ENCODE measurements at regions not wholly inside any gene's neighbourhood (a gene's known extent, or its start where the extent isn't known, plus 50 kb on each side); places are given as distances from the start of the nearest gene placed in this dataset.

DNA sequence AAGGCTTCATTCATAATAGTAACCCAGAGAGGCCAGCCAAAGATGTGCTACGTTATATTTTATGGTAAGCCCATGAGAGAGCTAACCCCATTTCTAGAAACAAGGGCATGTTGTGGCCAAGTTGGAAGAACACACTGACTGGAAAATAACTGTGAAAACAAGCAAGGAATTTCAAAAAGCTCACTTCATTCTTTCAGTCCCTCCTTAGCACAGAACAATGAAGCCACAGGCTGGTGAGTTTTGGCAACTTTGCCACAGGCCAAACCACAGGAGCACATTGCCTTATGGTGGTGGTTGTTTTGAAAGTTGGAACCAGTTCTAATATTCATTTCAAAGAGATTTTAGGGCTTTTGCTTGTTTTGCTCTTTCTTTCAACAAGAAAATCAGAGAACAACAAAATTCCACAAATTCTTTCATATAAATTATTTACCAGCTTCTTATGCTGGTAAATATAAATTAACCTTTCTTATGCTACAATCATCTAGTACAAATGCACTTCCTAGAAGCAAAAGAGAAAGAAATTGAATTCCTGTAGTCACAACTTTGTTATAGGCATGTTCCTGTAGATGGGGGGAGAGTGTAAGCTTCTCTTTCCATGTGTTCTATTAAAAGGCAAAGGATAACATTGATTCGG is 225.4 kb upstream of the RFX3 start (continued):
- TF ChIP-seq MAX (IDR thresholded peaks at IDR 0.05) = no peak

GRCh38 chr9:3750321-3750720 is 224.5 kb upstream of the RFX3 start:
- no peak overlapping the region for H3K4me3 ChIP-seq (replicated peaks in 1 of 2; ENCODE audit: low read depth in 1 of 2, low read length in 2 of 2)
- BruUV-seq (replicated peaks) = no TSS peak

GRCh38 chr9:3746296-3747275 is 220.8 kb upstream of the RFX3 start:
- DNase-seq (ENCODE audit: low read depth, low spot score) (peak; percentile 74), ATAC-seq (peak; percentile 93)
- H3K36me3 ChIP-seq (ENCODE audit: control insufficient read depth in 1 of 2, insufficient read depth in 2 of 2, low read length in 2 of 2) = no peaks in the 10 kb centered on the region
- ChIA-PET RAD21 (ENCODE audit: low non-redundant PET in 1 of 2, low total read pairs in 2 of 2, uncharacterized antibody in 2 of 2, unreplicated experiment in 2 of 2) (no interaction called here), CTCF (no interaction called here), POLR2A (no interaction called here)
- H3K4me2 ChIP-seq (ENCODE audit: low read length) = peak overlapping the region; percentile 49
- peak overlapping the region; percentile 54; the same call in 1 of the 2 replicates for H3K27ac ChIP-seq (ENCODE audit: low read depth, low read length)
- no peaks in the 10 kb centered on the region for H4K20me1 ChIP-seq (ENCODE audit: insufficient read depth)
- H3K4me1 ChIP-seq (ENCODE audit: control insufficient read depth in 1 of 2, insufficient read depth in 2 of 2, low read length in 2 of 2) = peaks cover 6 to 17% of the 10 kb centered on the region in 2 experiments; a peak in 3 of 4 replicates
- peak overlapping the region; percentile 6; the same call in 1 of the 2 replicates for H3K9ac ChIP-seq (ENCODE audit: low read length)
- H2AFZ ChIP-seq (ENCODE audit: low read depth, low read length, poor library complexity, severe bottlenecking) = peak overlapping the region; percentile 49
- no peaks in the 10 kb centered on the region for H3K9me2 ChIP-seq (ENCODE audit: insufficient read depth)
- no peaks in the 10 kb centered on the region for H3K9me3 ChIP-seq (ENCODE audit: control insufficient read depth in 1 of 2, insufficient read depth in 1 of 2, low read depth in 1 of 2, low read length in 2 of 2)
- intact Hi-C loops (cut with micrococcal nuclease) = no loop called here
- no peaks in the 10 kb centered on the region for H3K79me2 ChIP-seq (ENCODE audit: insufficient read depth, low read length)
- H3K4me3 ChIP-seq (replicated peaks in 1 of 2; ENCODE audit: low read depth in 1 of 2, low read length in 2 of 2) = 0 out of 4 replicates have a peak overlapping the region, but pooled peaks of 1 of the 2 experiments have one; percentile 5
- H3K27me3 ChIP-seq (ENCODE audit: insufficient read depth, low read length) = no peaks in the 10 kb centered on the region
- no TSS peak for BruUV-seq (replicated peaks)
- peak; percentile 90 for TF ChIP-seq CBX3 (IDR thresholded peaks at IDR 0.05; ENCODE audit: low read depth)
- peak; percentile 49; the same call in 1 of the 2 replicates for TF ChIP-seq SRF (IDR thresholded peaks at IDR 0.05; ENCODE audit: low read depth)
- TF ChIP-seq MAX (IDR thresholded peaks at IDR 0.05) = 0 out of 2 replicates have a peak, but pooled peaks have one; percentile 22
- peak; percentile 72 for TF ChIP-seq ATF3 (IDR thresholded peaks at IDR 0.05)
- no peak for TF ChIP-seq YY1 (IDR thresholded peaks at IDR 0.05; ENCODE audit: extremely low read depth, insufficient replicate concordance, low read depth, low read length)
- peak; percentile 74 for TF ChIP-seq CEBPB (IDR thresholded peaks at IDR 0.05; ENCODE audit: low read depth)
- TF ChIP-seq JUND (IDR thresholded peaks at IDR 0.05) = peak; percentile 94
- 0 out of 2 replicates have a peak, but pooled peaks have one; percentile 48 for TF ChIP-seq SIN3A (IDR thresholded peaks at IDR 0.05; ENCODE audit: low read depth)
- TF ChIP-seq FOSL1 (IDR thresholded peaks at IDR 0.05; ENCODE audit: low read depth) = peak; percentile 96
- TF ChIP-seq EGR1 (IDR thresholded peaks at IDR 0.05; ENCODE audit: low read depth) = peak; percentile 36; the same call in 1 of the 2 replicates
- TF ChIP-seq SP1 (IDR thresholded peaks at IDR 0.05; ENCODE audit: low read depth) = peak; percentile 81
- no peak for TF ChIP-seq POLR2A (IDR thresholded peaks at IDR 0.05; ENCODE audit: borderline replicate concordance, extremely low read depth, insufficient read depth, insufficient read length)
- no peak for TF ChIP-seq ZBTB33 (IDR thresholded peaks at IDR 0.05; ENCODE audit: extremely low read depth, insufficient replicate concordance, low read length)

More at GRCh38 chr9:3750321-3750720, 224.5 kb upstream of the RFX3 start:
- Histone ChIP-seq H3K9me2 (ENCODE audit: insufficient read depth) (no peaks in the 10 kb centered on the region), H3K27me3 (ENCODE audit: insufficient read depth, low read length) (no peaks in the 10 kb centered on the region), H2AFZ (ENCODE audit: low read depth, low read length, poor library complexity, severe bottlenecking) (no peak overlapping the region), H3K4me1 (ENCODE audit: control insufficient read depth in 1 of 2, insufficient read depth in 2 of 2, low read length in 2 of 2) (peaks cover 6 to 17% of the 10 kb centered on the region in 2 experiments; a peak in 3 of 4 replicates), H3K4me2 (ENCODE audit: low read length) (no peak overlapping the region), H3K9ac (ENCODE audit: low read length) (no peak overlapping the region), H3K27ac (ENCODE audit: low read depth, low read length) (no peak overlapping the region), H3K9me3 (ENCODE audit: control insufficient read depth in 1 of 2, insufficient read depth in 1 of 2, low read depth in 1 of 2, low read length in 2 of 2) (no peaks in the 10 kb centered on the region), H4K20me1 (ENCODE audit: insufficient read depth) (no peaks in the 10 kb centered on the region), H3K36me3 (ENCODE audit: control insufficient read depth in 1 of 2, insufficient read depth in 2 of 2, low read length in 2 of 2) (no peaks in the 10 kb centered on the region), H3K79me2 (ENCODE audit: insufficient read depth, low read length) (no peaks in the 10 kb centered on the region)
- RAD21 ChIA-PET (ENCODE audit: low non-redundant PET in 1 of 2, low total read pairs in 2 of 2, uncharacterized antibody in 2 of 2, unreplicated experiment in 2 of 2) = no interaction called here
- TF ChIP-seq ZNF274 (IDR thresholded peaks at IDR 0.05; ENCODE audit: low read depth, low read length) (no peak), RAD21 (IDR thresholded peaks at IDR 0.05; ENCODE audit: low read depth) (no peak), POLR2AphosphoS5 (IDR thresholded peaks at IDR 0.05; ENCODE audit: low read depth, low read length) (no peak)
- ATAC-seq = no peak
- CTCF ChIA-PET = no interaction called here
- POLR2A ChIA-PET = no interaction called here
- intact Hi-C loops (cut with micrococcal nuclease) = no loop called here
- no peak for DNase-seq (ENCODE audit: low read depth, low spot score)
